ENCODE measurements at regions not wholly inside any gene's neighbourhood (a gene's known extent, or its start where the extent isn't known, plus 50 kb on each side); places are given as distances from the start of the nearest gene placed in this dataset.

DNA sequence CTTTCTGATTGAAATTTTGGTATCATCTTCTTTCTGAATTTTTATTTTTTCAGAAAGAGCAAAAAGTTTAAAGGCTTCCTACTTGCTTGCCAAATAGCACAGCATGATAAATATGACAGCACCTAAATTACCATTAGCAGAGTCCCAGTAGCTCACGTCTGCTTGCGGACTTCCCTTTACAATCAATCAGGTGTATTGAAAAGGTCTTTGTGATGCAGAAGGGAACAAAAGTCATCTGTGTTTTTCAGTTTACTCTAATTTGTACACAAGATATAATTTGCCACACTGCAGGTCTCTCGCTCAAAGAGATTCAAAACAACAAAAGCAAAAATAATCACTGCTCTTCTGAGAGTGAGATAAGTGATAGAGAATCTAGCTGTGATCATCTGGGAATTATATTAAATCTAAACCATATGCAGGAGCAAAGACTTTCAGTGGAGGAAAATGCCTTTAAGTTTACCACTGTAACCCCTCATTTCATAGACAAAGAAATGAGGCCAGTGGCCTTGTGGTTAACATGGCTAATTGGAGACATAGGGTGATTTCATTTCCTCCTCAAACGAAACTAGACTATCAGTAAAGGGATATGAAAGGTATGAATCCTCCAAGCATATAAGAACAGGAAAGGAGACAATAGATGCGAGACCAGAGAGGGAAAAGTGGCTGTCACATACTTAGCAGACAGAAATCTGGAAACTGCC is 240.8 kb upstream of the TMPO start:
- DNase-seq (ENCODE audit: low spot score) = no peak

DNA sequence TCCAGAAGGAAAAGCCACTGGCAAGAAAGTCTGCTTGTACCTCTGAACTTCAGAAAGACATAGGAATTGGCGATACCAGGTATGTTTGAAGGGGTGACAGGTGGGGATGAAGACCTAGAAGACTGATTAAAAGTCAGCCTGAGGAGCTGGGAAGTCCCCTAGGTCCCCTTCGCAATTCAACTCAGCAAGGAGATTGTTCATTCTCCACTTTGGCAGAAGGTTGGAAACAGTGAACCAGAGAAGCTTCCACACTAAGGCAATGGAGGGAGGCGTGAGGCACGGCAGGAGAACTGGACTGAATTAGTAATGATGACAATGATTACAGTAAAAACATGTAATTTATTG is 240.3 kb upstream of the TMPO start:
- no peak for DNase-seq (ENCODE audit: low spot score)

DNA sequence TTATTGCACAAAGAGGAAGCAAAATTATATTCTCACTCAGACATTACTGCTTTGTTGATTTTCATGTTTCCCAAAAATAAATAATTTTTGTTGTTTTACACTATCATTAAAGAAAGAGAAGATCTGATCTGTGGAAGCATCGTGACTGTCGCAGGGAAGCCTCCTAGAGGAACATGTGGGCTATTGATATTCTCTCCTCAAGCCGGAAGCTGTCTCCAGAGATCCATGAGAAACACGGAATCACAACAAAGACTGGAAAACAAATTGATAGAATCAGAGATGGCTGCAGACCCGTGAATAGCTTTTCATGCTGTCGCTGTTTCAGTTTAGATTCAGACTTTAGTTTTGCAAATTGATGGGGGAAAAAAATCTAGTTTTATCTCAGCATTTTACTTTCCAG is 235.2 kb upstream of the TMPO start:
- no peak for DNase-seq (ENCODE audit: low spot score)

DNA sequence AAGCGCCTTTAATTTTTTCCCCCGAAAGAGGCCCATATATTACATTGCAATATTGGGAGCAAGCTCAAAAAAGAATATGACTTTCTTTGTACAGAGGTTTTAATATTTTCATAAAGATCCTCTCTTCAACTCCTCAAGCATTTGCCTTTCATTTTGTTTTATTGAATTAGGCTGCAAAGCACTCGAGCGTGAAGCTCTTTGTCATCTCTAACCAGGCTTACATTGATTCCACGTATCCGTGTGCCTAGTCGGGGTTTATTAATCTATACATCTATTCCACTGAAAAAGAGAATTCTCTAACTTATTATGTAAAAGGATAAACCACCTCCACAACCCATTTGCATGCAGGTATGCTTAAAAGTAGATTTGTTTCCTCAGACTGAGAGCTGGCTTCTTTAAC is 234.8 kb upstream of the TMPO start:
- DNase-seq (ENCODE audit: low spot score) = no peak

DNA sequence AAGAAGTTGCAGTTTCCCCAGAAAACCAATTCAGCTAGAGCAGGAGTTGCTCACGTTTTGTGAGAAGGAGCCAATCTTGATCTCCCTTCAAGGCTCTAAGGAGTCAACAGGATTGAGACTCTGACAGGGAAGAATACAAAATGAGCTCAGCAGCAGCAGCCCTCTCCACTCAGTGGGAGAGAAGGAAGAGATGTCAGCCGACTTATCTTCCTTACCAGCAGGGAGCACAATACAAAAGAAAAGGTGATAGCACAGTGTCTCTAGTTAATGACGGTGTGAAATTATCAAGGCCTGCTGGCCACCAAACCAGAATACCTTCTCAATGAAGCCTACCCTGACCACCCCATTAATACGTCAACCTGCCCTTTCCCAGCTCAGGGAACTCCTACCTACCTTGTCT is 223.6 kb upstream of the TMPO start:
- no peak for DNase-seq (ENCODE audit: low spot score)

DNA sequence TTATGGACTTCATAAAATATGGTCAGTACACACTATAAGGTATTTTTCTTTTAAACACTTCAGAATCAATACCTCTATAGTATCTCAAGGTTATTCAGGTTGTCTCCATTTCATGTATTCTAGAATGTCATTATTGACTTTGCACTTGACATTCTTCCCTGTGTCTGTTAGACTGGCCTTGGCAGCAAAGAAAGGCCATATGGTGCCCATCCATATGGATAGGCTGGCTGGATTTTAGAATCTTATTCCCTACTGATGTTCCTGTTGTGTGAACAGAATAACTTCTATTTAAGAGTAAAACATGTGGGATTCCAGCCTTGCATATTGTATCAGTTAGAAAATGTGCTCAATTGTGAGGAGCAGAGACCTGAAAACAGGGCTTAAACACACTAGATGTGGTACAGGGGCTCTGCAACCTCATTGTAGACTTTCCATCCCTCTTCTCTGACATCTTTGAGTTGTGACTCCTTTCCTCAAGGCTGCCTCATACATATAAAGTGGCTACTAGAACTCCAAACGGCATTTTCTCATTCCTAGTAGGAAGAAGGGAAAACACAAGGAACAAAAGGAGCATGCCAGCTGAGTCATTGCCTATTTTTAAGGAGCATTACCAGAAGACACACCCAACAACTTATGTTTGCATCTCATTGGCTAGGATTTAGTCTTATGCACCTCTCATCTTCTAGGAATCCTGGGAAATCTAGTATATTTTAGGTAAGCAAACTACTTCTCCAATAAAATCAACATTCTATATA is 221.2 kb upstream of the TMPO start:
- DNase-seq (ENCODE audit: low spot score) = peak; percentile 11

DNA sequence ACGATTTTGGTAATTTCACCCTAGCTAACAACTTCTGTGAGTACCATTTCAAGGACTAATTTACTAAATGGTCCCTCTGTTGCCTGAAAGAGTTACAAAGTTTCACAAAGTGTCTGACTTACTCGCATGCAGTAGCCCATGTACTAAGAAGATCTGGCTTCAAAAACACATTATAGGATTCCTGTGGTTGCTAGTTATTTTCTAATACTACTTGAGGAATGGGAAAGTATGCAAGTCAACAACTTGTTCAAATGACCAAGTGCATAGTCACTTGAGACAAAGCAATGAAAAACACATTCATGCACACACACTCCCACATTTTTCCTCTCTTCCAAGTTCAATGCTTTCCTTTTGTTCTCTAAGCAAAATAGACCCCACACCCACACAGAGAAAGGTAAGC is 219.7 kb upstream of the TMPO start:
- no peak for DNase-seq (ENCODE audit: low spot score)

DNA sequence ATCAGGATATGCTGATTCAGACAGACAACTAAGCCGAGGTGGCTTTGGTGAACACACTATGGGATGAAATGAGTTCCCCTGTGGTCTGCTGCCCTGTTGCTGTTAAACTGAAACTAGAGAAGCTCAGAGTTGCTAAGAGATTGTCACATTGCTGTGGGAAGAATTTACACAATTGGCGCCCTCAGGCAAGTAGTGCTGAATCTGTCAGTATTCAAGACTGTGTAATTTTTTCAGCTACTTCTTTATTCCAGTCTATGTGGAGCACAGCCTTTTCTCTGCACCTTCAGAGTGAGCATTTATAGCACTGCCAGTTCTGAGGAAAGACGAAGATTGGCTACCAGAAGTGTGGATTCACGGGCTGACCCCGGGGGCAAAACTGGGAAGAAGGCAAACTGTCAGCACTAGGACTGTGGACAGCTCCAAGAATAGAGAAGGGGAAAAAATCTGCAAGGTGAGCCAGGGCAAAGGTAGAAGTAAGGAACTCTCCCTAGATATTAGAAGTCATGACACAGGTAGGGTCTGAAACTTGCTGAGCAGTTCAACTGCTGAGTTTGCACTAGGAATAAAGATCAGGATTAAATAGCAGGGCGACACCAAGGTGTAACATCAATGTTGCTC is 218.8 kb upstream of the TMPO start:
- no peak for DNase-seq (ENCODE audit: low spot score)

DNA sequence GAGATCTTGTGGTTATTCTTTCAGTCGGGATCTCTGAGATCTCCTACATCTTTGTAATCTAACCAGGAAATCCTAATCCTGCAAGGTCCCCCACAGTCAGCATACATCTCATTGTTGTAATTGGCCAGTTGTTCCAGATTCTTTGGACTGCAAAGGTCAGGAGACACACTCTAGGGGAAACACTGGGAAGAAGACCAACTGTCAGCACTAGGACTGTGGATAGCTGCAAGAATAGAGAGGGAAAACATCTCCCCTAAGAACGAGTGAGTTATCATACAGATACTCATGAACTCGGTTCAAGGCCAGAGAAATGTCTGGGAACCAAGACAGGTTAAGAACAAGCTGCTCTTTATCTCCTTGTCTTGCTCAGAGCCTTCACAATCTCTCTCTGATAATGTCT is 217.9 kb upstream of the TMPO start:
- no peak for DNase-seq (ENCODE audit: low spot score)

DNA sequence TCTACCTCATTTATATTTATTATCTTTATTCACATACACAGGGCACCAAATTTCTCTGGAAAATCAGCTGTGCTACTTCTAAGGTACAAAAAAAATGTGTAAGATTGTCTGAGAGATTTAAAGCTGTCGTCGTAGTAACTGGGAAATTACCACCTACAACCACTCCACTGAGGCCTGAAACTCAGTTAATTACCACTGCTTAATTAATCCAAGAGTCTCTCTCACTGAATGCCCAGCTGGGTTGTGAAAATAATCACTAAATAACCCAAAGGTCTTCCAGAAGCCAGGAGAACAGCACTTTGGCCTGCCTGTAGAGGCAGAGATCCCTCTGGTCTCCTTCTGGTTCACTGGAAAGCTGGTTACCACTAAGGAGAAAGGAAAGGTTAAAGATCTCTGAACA is 207.2 kb upstream of the TMPO start:
- DNase-seq (ENCODE audit: low spot score) = no peak

DNA sequence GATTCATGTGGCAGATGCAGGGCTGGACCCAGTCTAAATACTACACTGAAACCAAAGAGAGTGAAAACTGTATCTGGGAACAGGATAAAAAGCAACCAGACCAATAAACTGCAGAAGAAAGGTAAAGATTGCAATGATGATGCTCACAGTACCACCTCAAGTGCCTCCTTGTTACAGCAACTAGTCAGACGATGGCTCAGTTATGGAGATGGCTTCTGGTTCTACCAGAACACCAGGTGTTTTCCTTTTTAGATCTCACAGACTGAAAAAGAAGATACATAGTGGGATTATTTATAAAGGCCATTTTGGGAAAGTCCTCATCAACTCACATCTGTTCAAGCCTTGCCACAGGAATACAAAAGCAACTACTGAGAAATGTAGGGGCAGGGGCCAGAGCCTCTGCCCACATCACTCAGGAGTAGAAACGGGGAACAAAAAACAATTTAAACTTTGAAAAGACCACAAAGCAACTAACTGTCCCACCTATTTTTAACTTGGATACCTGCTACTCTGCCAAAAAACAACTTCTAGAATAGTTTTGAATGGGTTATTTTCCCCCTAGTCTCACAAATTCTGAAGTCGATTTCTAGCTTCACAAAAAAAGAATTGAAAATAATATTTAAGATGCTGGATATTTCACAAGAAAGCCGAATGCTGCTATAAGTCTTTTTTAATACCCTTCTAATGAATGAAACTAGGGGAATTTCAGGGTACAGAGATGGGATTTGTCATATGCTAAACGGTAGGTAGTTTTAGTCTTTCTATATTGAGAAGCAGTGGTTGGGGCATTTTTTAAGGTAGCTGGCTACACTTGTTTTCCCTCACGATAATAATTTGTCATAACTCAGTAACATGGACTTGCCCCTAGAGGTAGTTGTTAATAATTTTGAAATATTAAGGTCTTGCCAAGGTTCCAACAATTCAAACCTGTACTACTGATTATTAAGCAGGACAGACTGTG is 197.2 kb upstream of the TMPO start:
- no peak for DNase-seq (ENCODE audit: low spot score)

DNA sequence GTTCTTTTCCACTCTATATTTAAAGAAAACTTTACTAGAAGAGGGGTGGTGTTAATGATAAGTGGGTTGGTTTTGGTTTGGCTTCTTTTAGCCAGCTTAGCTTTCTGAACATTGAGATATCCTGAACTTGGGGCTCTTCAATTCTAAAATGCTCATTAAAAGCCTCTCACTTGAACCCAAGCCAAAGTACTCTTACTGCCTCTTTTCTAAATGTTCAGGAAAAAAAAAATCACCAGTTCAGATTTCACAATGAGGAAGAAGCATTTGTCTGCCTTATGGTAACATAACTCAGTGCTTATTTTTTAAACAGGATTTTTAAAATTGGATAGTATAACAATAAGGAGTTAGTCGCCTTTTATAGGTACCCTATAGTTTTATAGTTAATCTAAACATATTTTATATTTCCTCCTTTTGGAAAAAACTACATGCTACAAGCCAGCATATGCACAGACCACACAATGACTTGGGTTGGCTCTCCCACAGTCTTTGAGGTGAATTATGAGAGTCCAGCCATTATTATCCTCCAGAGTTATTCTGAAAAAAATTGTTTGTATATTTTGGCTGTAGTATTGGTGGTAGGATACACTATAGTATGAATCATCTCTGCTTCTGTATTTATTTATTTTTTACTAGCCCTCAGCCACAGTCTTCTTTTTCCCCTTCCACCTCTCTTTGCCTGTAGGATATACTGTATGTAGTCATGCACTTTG is 195.5 kb upstream of the TMPO start:
- no peak for DNase-seq (ENCODE audit: low spot score)

DNA sequence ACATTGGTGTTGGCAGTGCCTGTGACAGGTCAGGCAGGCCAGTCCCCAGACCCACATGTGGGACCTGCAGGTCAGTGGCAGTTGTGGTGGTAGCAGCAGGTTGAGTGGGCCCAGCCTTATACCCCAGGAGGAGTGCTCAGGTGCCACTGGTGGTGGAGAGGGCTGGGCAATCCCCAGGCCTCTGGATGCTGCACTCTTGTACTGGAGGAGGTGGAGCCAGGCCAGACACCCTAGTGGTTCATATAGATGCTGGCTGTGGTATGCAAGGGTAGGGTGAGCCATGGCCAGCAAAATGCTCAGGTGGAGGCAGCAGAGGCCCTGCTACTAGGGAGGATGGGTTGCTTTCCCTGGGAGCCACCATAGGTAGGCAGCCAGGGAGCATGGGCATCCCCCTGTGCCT is 190.4 kb upstream of the TMPO start:
- DNase-seq (ENCODE audit: low spot score) = no peak

DNA sequence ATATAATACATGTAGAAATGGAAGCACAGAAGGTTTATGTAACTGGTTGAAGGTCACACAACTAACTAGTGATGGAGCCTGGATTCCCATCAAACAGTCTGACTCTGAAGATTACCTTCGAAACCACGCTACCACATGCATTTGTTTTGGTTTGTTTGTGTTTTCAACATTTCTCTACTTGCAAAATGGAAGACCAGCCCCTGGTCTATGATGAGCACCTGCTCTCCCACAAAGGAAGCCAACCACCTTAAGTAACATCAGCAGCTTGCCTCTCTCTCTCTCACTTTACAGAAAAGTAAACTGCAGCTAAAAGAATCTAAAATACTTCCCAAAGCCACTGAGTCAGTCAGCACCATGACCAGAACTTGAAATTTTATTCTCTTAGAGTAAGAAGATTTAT is 186.9 kb upstream of the TMPO start:
- DNase-seq (ENCODE audit: low spot score) = no peak

DNA sequence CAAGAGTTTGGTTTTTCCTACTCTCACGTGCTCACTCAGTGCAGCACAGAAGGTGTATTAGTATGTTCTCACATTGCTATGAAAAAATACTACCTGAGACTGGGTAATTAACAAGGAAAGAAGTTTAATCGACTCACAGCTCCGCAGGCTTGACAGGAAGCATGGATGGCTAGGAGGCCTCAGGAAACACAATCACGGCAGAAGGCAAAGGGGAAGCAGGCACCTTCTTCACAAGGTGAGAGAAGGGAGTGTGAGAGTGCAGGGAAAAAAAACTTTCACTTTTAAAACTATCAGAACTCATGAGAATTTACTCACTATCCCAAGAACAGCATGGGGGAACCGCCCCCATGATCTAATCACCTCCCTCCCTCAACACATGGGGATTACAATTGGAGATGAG is 185.8 kb upstream of the TMPO start:
- DNase-seq (ENCODE audit: low spot score) = no peak

DNA sequence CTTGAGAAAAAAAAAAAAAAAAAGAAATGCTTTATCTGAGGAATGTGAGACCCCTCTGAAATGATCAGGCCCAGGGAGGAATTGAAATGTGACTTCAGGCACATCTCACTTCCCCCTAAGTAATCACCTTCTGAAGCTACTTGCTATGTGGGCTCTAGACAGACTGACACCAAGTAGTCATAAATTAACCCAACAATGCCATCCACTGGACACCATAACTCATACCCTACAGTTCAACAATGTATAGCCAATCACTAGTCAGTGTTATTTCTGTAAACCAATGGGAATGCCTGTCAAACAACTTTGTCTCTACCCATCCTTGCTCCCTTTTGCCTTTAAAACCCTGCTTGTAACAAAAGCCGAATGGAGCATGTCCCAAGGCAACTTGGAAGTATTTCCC is 182.7 kb upstream of the TMPO start:
- DNase-seq (ENCODE audit: low spot score) = no peak

DNA sequence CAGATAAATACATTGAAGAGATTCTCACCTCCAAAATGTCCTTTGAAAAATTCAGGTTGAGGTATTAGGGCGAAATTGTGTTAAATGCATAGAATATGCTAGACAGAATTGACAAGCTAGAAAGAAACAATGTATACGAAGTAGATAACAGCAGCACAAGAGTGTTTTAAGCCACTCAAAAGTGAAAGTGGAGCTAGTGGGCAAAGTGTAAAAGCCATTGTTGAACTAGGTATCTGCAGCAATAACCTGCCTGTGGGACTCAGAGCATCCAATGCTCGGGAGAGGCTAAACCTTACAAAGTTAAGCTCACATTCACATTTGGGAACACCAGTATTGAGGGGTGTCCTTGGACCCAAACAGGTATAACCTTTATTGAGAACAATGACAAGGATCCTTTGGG is 180.6 kb upstream of the TMPO start:
- DNase-seq (ENCODE audit: low spot score) = no peak

DNA sequence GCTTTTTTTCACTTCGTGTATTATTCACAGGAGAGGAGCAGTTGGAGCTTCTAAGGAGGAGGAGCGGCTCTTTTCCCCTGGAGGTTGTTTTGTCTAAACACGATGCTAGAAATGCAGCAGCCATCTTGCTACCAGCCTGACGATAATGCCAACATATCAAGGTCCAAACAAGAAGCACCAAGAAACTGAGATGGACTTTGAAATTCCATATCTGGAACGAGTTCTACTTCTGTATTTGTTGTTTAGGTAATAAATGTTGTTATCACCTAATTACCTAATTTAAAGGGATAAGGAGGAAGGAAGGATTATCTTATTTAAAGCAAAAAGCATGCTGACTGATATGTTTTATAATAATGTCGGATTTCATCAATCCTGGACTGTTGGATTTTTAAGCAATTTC is 174.4 kb upstream of the TMPO start:
- DNase-seq (ENCODE audit: low spot score) = no peak

DNA sequence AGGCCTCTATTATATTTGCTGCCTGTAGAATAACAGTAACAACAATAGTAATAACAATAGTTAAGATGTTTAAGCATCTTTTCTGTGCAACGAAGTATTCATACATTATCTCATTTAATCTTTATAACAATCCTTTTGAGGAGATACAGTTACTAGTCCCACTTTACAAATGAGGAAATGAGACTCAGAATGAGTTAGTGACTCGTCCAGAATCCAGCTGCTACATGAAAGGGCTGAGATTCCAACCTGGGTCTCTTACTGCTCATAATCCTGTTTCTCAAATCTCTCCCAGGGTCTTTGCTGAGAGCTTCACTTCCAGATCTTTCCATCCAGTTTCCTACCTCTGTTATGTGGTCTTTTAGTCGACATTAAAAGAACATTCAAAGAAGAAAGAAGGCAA is 173.7 kb upstream of the TMPO start:
- DNase-seq (ENCODE audit: low spot score) = no peak

DNA sequence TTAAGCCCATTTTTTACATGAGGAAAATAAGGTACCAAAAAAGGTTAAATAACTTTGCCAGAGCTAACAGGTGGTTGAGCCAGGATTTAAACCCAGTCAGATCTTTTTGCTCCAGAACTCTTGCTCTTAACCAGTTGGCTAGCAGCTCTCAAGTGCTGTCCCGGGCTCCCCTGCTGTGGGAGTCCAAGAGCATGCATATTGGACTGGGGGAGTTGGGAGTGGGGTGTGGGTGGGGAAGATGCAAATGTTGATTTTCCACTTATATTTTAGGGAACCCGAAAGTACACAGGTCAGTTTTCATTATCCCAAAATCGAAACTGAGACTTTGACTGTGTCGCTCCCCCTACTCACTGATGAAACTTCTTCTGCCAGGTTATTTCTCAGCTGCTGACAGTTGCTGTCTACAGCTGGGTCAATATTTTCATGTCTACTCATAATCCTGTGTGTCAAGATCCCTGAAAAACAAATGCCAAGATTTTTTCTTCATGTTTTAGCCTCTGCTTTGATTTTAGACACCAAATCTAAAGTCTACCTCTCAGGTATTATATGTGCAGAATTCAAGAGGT is 172.3 kb upstream of the TMPO start:
- no peak for DNase-seq (ENCODE audit: low spot score)
